GM23248 (cell line): ENCODE measurements at regions not wholly inside any gene's neighbourhood (a gene's known extent, or its start where the extent isn't known, plus 50 kb on each side); places are given as distances from the start of the nearest gene placed in this dataset.

Experiments
- DNase-seq: peaks from one replicate; pipeline ENCODE4 v3.0.0-alpha.2; 2015
- H2AFZ ChIP-seq: fragments of 200-600 bp; sonication (generic); 2 replicates; pipeline ENCODE4 v1.6.1; 2016; ENCODE audit warnings: antibody characterized with exemption
- H3F3A ChIP-seq: fragments of 200-600 bp; sonication (generic); 2 replicates; pipeline ENCODE4 v1.6.1; 2016; ENCODE audit warnings: mild to moderate bottlenecking, antibody characterized with exemption, mixed run types; ENCODE audit not compliant: insufficient read depth
- H3K27ac ChIP-seq: fragments of 200-600 bp; sonication (generic); 2 replicates; pipeline ENCODE4 v1.5.1; 2016; ENCODE audit warnings: mild to moderate bottlenecking
- H3K27me3 ChIP-seq: fragments of 200-600 bp; sonication (generic); replicated peaks from 2 replicates; pipeline ENCODE4 v1.6.1; 2016; ENCODE audit warnings: mild to moderate bottlenecking; ENCODE audit not compliant: insufficient read depth
- H3K36me3 ChIP-seq: fragments of 200-600 bp; sonication (generic); 2 replicates; pipeline ENCODE4 v1.6.1; 2016; ENCODE audit warnings: low read depth, mild to moderate bottlenecking
- H3K4me1 ChIP-seq: fragments of 200-600 bp; sonication (generic); 2 replicates; pipeline ENCODE4 v1.6.1; 2016; ENCODE audit warnings: mild to moderate bottlenecking; ENCODE audit not compliant: insufficient read depth
- H3K4me2 ChIP-seq: fragments of 200-600 bp; sonication (generic); one replicate; pipeline ENCODE4 v1.6.1; 2016; ENCODE audit warnings: mild to moderate bottlenecking; ENCODE audit not compliant: unreplicated experiment
- H3K4me3 ChIP-seq: fragments of 200-600 bp; sonication (generic); 2 replicates; pipeline ENCODE4 v1.5.1; 2016; ENCODE audit warnings: mild to moderate bottlenecking
- H3K79me2 ChIP-seq: fragments of 200-600 bp; sonication (generic); 2 replicates; pipeline ENCODE4 v1.6.1; 2016; ENCODE audit warnings: mild to moderate bottlenecking; ENCODE audit not compliant: insufficient read depth
- H3K9ac ChIP-seq: fragments of 200-600 bp; sonication (generic); 2 replicates; pipeline ENCODE4 v1.6.1; 2016; ENCODE audit warnings: mild to moderate bottlenecking
- H3K9me2 ChIP-seq: fragments of 200-600 bp; sonication (generic); 2 replicates; pipeline ENCODE4 v1.6.1; 2016; ENCODE audit warnings: mixed run types, mild to moderate bottlenecking, moderate library complexity; ENCODE audit not compliant: insufficient read depth
- H3K9me3 ChIP-seq: fragments of 200-600 bp; sonication (generic); one replicate; pipeline ENCODE4 v1.6.1; 2017; ENCODE audit warnings: low read depth
- H4K20me1 ChIP-seq: fragments of 200-600 bp; sonication (generic); 2 replicates; pipeline ENCODE4 v1.6.0; 2016; ENCODE audit not compliant: insufficient read depth
- EZH2 ChIP-seq: fragments of 200-600 bp; sonication (generic); IDR thresholded peaks from 2 replicates; pipeline ENCODE4 v1.6.1; 2018; ENCODE audit warnings: antibody characterized with exemption, mild to moderate bottlenecking; ENCODE audit not compliant: insufficient read depth, poor library complexity, severe bottlenecking
- EZH2phosphoT487 ChIP-seq: fragments of 200-600 bp; sonication (generic); IDR thresholded peaks from 2 replicates; pipeline ENCODE4 v1.6.1; 2018; ENCODE audit warnings: antibody characterized with exemption, moderate library complexity, mild to moderate bottlenecking, low read depth; ENCODE audit not compliant: insufficient read depth
- WGBS, 2 experiments: methylation state at CpG; one replicate each; pipeline ENCODE4 v1.1.6; 2015 to 2017; ENCODE audit warnings: low lambda C conversion rate in 2 of 2, low coverage in 1 of 2; ENCODE audit errors: missing lambda C conversion rate in 2 of 2; 5-methylcytosine and 5-hydroxymethylcytosine counted together
- in situ Hi-C: fragments of 300-500 bp; cut with MboI; formaldehyde crosslinking; loops from 2 replicates; pipeline ENCODE4 v1.15.0; 2020

DNA sequence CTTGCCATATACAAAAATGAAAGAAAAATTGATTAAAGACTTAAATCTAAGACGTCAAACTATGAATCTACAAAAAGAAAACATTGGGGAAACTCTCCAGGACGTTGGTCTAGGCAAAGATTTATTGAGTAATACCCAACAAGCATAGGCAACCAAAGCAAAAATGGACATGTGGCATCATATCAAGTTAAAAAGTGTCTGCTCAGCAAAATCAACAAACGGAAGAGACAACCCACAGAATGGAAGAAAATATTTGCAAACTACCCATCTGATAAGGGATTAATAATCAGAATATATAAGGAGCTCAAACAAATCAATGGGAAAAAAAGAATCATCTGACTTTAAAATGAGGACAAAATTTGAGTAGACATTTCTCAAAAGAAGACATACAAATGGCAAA is 160.9 kb downstream of the DCLK3 start:
- H3K27me3 ChIP-seq = no peaks in the 10 kb centered on the region
- no peak overlapping the region for H3K9ac ChIP-seq
- no peaks in the 10 kb centered on the region for H3K79me2 ChIP-seq
- in situ Hi-C loops = no loop called here
- no peak overlapping the region for H3K4me2 ChIP-seq
- H4K20me1 ChIP-seq = no peaks in the 10 kb centered on the region
- H3K27ac ChIP-seq = no peak overlapping the region
- WGBS, 2 experiments = 24 to 31% methylated on average over 3 of the region's 3 CpGs
- no peaks in the 10 kb centered on the region for H3K9me3 ChIP-seq
- H3K36me3 ChIP-seq = no peaks in the 10 kb centered on the region
- no peaks in the 10 kb centered on the region for H3K4me1 ChIP-seq
- H2AFZ ChIP-seq = no peak overlapping the region
- no peaks in the 10 kb centered on the region for H3K9me2 ChIP-seq
- no peak overlapping the region for H3K4me3 ChIP-seq
- DNase-seq = no peak
- H3F3A ChIP-seq = no peaks in the 10 kb centered on the region
- no peak for TF ChIP-seq EZH2phosphoT487
- no peak for TF ChIP-seq EZH2

DNA sequence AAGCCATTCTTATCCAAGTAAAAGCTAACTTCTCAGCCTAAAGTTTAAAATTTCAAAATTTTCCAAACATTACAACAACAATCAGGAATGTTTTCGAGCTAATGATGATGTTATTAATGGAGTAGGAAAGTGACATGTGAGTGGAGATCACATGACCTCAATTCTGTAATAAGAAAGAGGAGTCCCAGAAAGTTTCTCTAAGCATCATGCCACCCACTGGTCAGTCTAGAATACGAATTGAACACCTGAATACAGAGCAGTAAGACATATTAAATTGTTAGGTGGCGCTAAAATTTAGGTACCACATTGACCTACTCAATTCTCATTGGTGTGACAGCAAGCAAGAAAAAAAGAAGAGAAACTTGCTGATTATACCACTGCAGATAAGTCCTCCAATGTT is 163.9 kb downstream of the DCLK3 start:
- no peaks in the 10 kb centered on the region for H3K4me1 ChIP-seq
- DNase-seq = no peak
- no peaks in the 10 kb centered on the region for H3K9me3 ChIP-seq
- H4K20me1 ChIP-seq = no peaks in the 10 kb centered on the region
- in situ Hi-C loops = no loop called here
- H3K27me3 ChIP-seq = no peaks in the 10 kb centered on the region
- no peak overlapping the region for H3K4me3 ChIP-seq
- H3K4me2 ChIP-seq = no peak overlapping the region
- H3K79me2 ChIP-seq = no peaks in the 10 kb centered on the region
- no peak overlapping the region for H2AFZ ChIP-seq
- TF ChIP-seq EZH2phosphoT487 = no peak
- TF ChIP-seq EZH2 = no peak
- no peak overlapping the region for H3K27ac ChIP-seq
- no peaks in the 10 kb centered on the region for H3K36me3 ChIP-seq
- H3F3A ChIP-seq = no peaks in the 10 kb centered on the region
- no peaks in the 10 kb centered on the region for H3K9me2 ChIP-seq
- WGBS, 2 experiments = 53 to 64% methylated on average over 3 of the region's 3 CpGs
- H3K9ac ChIP-seq = no peak overlapping the region
